Ovary (tissue), 3 donors: ENCODE measurements at regions not wholly inside any gene's neighbourhood (a gene's known extent, or its start where the extent isn't known, plus 50 kb on each side); places are given as distances from the start of the nearest gene placed in this dataset.

ENCODE experiments used
- EP300 ChIP-seq: sonication (generic); formaldehyde crosslinking; IDR thresholded peaks from one replicate; pipeline ENCODE4 v1.6.1; 2017; ENCODE audit warnings: antibody characterized with exemption
- POLR2A ChIP-seq: fragments of 450-650 bp; IDR thresholded peaks from one replicate; pipeline ENCODE4 v1.6.1; 2017; ENCODE audit warnings: antibody characterized with exemption, mild to moderate bottlenecking, moderate library complexity
- TF ChIP-seq, protein P1 (sequence below), 3 donors: fragments of 450-650 bp in 2 of 3; fragments of 200-600 bp in 1 of 3; IDR thresholded peaks; one replicate each; pipeline versions ENCODE4 v1.5.1 to v1.8.0; 2016 to 2022; ENCODE audit warnings: antibody characterized with exemption in 3 of 3, mild to moderate bottlenecking in 1 of 3
- donor health status: DM: no; HTN: no; CAD: no.

DNA sequence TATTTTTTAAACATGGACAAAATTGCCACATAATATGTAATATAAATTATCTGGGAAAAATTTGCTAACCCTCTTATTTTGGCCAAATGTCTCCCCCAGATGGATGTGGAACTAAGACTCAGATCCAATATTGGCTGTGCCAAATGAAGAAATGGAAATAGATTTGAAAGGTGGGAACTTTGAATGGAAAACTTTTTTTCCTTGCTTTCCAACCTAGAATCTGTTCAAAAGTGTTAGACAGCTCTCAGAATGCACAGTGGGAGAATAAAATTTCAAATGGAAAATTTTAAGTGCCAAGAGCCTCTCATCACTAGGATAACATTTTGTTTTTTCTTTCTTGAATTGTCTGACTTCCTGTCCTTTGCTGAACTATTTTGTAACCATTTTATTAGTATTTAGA is 142.6 kb upstream of the GAS1 start:
- TF ChIP-seq, protein P1, sequence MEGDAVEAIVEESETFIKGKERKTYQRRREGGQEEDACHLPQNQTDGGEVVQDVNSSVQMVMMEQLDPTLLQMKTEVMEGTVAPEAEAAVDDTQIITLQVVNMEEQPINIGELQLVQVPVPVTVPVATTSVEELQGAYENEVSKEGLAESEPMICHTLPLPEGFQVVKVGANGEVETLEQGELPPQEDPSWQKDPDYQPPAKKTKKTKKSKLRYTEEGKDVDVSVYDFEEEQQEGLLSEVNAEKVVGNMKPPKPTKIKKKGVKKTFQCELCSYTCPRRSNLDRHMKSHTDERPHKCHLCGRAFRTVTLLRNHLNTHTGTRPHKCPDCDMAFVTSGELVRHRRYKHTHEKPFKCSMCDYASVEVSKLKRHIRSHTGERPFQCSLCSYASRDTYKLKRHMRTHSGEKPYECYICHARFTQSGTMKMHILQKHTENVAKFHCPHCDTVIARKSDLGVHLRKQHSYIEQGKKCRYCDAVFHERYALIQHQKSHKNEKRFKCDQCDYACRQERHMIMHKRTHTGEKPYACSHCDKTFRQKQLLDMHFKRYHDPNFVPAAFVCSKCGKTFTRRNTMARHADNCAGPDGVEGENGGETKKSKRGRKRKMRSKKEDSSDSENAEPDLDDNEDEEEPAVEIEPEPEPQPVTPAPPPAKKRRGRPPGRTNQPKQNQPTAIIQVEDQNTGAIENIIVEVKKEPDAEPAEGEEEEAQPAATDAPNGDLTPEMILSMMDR (IDR thresholded peaks at IDR 0.05): no peak
- no peak for TF ChIP-seq POLR2A
- no peak for TF ChIP-seq EP300
